GM21526 (cell line): ENCODE measurements at regions not wholly inside any gene's neighbourhood (a gene's known extent, or its start where the extent isn't known, plus 50 kb on each side); places are given as distances from the start of the nearest gene placed in this dataset.
"Not testable (repeated sequence)": the region's sequence is repeated elsewhere in the genome, so short reads cannot be mapped to it uniquely, and the experiment has no call there.

Experiments used
- ATAC-seq: cut with Tn5 transposase; IDR thresholded peaks from one replicate; pipeline ENCODE4 v1.9.1; 2021; ENCODE audit warnings: moderate library complexity; ENCODE audit not compliant: unreplicated experiment, low FRiP score

- no peak for ATAC-seq
Observed at GRCh38 chr10:9291081-9291480, 1236.6 kb downstream of the GATA3 start.

DNA sequence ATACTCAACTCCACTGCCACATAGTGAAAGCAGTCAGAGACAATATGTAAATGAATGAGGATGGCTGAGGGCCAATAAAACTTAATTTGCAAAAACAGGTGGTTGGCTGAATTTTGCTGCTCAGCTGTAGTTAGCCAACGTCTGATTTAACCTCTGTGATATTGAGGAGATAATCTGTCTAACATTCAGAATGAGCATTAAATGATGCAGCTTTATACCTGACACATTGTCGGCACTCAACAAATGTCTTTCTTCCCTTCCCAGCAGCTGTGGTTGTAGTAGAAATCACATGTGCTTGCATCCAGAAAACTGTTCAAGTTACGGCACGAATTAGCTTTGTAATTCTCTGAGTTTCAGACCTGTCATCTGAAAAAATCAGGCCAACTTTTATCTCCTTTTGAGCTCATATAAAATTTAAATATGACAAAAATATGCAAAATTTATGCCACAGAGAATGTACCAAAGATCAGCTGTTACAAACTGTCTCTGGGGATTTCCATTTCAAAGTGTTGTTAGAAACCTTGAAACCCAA lies 1239.7 kb downstream of the GATA3 start:
- peak; percentile 17 for ATAC-seq

DNA sequence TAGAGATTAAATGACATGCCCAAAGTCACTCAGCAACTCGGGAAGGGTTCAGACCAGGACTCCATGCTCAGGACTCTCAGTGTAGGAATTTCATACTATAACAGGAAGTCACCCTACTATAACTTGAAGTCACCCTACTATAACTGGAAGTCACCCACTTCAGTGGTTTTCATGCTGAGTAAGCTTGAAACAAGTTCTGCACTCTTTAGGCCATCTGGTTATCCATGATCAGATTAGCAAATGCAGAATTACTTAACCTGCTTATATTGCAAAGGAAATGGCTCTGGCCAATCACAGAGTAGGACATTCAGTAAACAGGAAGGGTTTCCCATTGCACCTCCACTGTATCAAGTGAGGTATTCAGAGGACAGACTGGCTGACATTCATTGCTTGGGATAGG lies 1240.4 kb downstream of the GATA3 start:
- ATAC-seq: peak; percentile 93

DNA sequence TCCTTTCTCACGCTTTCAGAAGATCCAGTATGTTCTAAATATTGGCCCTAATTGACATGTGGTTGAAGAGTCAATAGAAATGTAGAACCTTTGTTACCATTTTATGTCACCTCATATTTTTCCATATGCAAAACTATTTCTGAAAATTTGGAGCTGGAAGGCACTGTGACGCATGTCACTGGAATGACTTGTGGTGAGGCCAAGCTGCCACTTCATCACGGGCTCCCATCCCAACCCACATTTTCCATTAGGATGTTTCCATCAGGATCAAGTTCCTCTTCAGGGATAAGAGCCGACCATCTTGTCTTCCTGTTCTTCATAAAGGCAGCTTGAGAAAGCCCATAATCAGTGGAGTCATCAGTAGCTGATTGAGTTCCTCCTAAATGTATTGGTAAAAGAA lies 1241.7 kb downstream of the GATA3 start:
- no peak for ATAC-seq

DNA sequence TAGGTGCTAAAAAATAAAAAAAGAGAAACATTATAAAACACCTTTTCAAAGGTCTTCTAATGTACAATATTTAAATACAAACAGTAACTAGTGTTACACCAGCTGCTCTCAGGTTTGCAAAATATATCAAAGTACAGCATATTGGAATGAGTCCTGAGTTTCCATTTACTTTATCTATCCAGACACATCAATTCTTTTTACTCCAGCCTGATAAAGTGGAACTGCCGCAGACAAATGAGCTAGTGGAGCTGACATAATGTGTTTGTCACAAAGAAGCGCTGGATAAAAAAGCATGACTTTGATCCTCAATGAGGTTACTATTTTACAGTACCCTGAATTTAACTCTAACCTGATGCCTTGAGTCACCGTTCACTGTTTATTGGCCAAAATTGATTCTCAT lies 1243.1 kb downstream of the GATA3 start:
- no peak for ATAC-seq

GRCh38 chr10:9299966-9300365 lies 1245.5 kb downstream of the GATA3 start:
- no peak for ATAC-seq

GRCh38 chr10:9301148-9301547 lies 1246.7 kb downstream of the GATA3 start:
- ATAC-seq: no peak

- ATAC-seq: no peak
Observed at GRCh38 chr10:9301554-9301953, 1247.1 kb downstream of the GATA3 start.

GRCh38 chr10:9302140-9302746 lies 1247.8 kb downstream of the GATA3 start:
- ATAC-seq: peak; percentile 61

GRCh38 chr10:9305018-9305655 lies 1250.6 kb downstream of the GATA3 start:
- peak; percentile 53 for ATAC-seq

DNA sequence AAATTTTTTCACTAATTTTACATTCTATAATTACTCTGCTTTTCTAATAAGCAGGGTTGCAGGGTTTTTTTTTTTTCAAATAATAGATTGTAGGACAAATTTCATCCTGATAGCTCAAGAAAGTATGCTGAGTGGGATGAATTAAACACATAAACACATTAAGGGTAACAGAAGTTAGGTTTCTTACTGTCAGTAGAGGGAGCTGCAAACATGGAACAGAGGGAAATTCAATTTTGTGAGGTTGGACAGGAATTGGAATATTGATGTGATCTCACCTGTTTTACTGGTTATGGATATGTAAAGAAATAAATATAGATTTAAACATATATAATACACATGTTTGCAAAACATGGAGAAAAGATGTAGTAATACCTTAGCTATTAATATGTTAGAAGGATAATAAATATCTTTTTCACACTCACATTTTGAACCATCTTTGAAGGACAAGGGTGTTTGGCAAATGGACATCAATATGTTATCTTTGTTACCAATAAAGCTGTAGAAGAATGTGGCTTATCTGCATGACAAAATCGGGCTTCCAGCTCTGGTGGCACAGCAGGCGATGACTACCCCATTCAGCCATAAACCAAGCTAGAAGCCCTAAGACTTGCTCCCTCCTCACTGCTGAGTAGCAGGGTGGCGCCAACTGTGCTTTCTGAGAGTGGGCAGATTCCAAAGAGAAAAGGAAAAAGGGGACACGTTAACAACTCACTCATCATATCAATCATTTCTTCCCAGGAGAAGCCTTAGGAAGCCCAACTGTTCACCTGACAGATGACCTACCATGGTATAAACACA lies 1257.4 kb downstream of the GATA3 start:
- ATAC-seq: no peak

GRCh38 chr10:9315292-9315691 lies 1260.8 kb downstream of the GATA3 start:
- ATAC-seq: no peak

- peak; percentile 71 for ATAC-seq
Observed at GRCh38 chr10:9331583-9332008, 1277.1 kb downstream of the GATA3 start.

DNA sequence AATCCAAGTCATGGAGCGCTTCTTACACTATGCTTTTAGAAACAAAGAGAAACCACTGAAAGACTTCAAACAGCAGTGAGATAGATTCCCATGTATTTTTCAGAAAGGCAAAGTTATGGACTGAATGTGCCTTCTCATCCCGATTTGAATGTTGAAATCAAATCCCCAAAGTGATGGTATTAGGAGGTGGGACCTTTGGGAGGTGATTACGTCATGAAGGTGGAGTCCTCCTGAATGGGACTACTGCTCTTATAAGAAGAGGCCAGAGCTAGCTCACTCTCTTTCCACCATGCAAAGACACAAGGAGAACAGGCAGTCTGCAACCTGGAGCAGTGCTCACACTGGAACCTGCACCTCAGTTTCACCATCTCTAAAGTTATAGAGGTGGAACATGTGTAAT lies 1279.8 kb downstream of the GATA3 start:
- no peak for ATAC-seq

- ATAC-seq: no peak
Observed at GRCh38 chr10:9339716-9340115, 1285.2 kb downstream of the GATA3 start.

- no peak for ATAC-seq
Observed at GRCh38 chr10:9342885-9343570, 1288.5 kb downstream of the GATA3 start.

DNA sequence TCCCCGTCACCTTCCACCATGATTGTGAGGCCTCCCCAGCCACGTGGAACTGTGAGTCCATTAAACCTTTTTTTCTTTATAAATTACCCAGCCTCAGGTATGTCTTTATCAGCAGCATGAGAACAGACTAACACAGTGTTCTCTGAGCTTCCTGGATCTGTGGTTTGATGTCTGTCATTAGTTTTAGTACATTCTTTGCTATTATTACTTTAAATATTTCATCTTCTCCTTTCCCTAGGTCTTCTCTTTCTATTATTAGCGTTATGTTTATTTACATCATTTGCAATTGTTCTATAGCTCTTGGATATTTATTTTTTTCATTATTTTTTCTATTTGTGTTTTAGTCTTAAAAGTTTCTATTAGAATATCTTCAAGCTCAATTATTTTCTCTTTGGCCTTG lies 1293.4 kb downstream of the GATA3 start:
- ATAC-seq: not testable (repeated sequence)

DNA sequence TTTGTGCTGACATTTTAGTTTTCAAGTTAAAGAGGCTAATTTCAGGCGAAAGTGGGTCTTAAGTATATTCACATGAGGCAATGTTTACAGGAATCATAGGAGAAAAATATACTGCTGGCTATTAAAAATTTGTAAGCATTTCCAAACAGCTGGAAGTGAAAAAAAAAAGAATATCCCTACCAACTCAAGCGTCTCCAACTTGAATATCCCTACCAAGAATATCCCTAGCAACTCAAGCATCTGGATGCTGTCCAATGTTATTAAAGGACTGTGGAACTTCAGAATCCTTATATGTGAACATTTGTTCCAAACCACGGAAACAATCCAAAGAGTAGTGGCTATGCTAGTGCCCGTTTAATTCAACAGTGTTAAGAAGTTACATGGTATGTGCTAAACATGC lies 1303.0 kb downstream of the GATA3 start:
- no peak for ATAC-seq

- no peak for ATAC-seq
Observed at GRCh38 chr10:9362721-9363120, 1308.2 kb downstream of the GATA3 start.

DNA sequence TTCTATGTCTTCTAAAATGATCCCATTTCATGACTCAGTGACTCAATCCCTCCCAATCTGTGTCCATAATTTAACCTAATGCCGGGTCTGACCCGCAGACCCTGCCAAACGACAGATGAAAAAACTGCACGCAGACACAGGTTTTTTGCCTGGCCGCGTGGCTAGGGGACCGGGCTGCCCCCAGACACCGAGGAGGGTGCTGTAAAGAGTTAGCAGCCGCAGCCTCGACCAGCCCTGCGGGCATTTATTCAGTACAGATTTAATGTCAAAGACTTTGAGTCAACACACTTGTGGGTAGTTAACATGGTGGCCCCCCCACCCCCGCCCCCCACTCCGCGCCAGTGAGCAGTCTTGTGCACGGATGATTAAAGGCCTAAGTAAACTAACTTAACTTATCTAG lies 1324.7 kb downstream of the GATA3 start:
- ATAC-seq: no peak
